AG04450 (cell line): ENCODE measurements at regions not wholly inside any gene's neighbourhood (a gene's known extent, or its start where the extent isn't known, plus 50 kb on each side); places are given as distances from the start of the nearest gene placed in this dataset.

Experiments used
- CTCF ChIA-PET: fragments of 300-600, 350-600 bp; formaldehyde crosslinking; extraction: SDS; loops from one replicate; lab custom pipeline; 2022; ENCODE audit warnings: antibody characterized with exemption, inconsistent platforms; lab: Charles Lee
- POLR2A ChIA-PET: fragments of 350-600 bp; formaldehyde crosslinking; extraction: SDS; loops from one replicate; lab custom pipeline; 2021; ENCODE audit warnings: antibody characterized with exemption, inconsistent platforms; lab: Yijun Ruan, JAX
- DNase-seq: peaks from one replicate; pipeline ENCODE4 v3.0.0-alpha.2; 2011; ENCODE audit warnings: low read depth, low spot score
- H3K27ac ChIP-seq: one replicate; pipeline ENCODE4 v1.5.1; 2012; ENCODE audit warnings: low read depth, low read length, control low read depth
- H3K27me3 ChIP-seq: one replicate; pipeline ENCODE4 v1.6.0; 2012; ENCODE audit warnings: low read length; ENCODE audit not compliant: control insufficient read depth, insufficient read depth
- H3K4me3 ChIP-seq: 2 replicates; pipeline ENCODE4 v1.5.1; 2011; ENCODE audit warnings: mild to moderate bottlenecking, low read depth, low read length, control low read depth
- H3K9me3 ChIP-seq: 2 replicates; pipeline ENCODE4 v1.5.1; 2012; ENCODE audit warnings: low read length; ENCODE audit not compliant: control insufficient read depth, insufficient read depth
- TF ChIP-seq, protein P1 (sequence below): IDR thresholded peaks from 2 replicates; pipeline ENCODE4 v1.5.1; 2011; ENCODE audit warnings: low read depth, low read length, control low read depth, inconsistent platforms

DNA sequence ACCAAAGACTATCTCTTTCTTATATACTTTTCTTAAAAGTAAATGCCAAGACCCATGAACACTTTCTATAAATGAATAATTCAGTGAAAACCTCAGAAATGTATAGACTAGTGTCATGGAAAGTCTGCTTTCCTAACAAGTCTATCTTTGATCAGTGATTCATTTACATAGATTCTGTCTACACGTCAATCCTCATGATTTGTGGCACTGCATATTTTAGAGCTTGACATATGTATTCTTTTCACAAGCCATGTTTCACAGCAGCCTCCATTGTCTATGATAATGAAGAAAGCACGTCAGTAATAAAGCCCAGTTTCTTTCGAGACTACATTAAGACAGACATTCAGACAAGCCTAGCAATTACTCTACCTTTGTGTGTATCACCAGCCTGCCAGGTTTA lies 486.6 kb downstream of the IRS1 start:
- no peak for DNase-seq
- no peak overlapping the region for H3K4me3 ChIP-seq
- no peaks in the 10 kb centered on the region for H3K27me3 ChIP-seq
- CTCF ChIA-PET, result no interaction called here
- H3K9me3 ChIP-seq, result no peaks in the 10 kb centered on the region
- TF ChIP-seq, protein P1, sequence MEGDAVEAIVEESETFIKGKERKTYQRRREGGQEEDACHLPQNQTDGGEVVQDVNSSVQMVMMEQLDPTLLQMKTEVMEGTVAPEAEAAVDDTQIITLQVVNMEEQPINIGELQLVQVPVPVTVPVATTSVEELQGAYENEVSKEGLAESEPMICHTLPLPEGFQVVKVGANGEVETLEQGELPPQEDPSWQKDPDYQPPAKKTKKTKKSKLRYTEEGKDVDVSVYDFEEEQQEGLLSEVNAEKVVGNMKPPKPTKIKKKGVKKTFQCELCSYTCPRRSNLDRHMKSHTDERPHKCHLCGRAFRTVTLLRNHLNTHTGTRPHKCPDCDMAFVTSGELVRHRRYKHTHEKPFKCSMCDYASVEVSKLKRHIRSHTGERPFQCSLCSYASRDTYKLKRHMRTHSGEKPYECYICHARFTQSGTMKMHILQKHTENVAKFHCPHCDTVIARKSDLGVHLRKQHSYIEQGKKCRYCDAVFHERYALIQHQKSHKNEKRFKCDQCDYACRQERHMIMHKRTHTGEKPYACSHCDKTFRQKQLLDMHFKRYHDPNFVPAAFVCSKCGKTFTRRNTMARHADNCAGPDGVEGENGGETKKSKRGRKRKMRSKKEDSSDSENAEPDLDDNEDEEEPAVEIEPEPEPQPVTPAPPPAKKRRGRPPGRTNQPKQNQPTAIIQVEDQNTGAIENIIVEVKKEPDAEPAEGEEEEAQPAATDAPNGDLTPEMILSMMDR, result no peak
- POLR2A ChIA-PET, result no interaction called here
- no peak overlapping the region for H3K27ac ChIP-seq

DNA sequence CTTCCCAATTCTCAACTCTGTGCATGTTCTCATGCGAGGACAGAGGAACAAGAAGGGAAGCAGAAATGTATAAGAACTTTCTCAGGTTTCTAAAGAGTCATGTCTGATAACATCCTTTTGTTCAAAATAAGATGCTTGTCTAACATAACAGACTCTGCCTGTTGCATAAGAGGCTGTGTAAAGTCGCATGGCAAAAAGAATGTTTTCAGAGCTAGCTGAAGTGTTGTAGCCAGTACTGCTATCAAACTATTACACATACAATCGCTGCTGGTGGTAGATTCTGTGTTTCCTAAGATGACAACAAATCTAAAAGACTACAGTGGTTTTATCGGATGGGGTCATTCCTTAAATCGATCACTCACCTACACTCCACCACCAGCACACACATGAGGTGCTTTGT lies 487.5 kb downstream of the IRS1 start:
- H3K9me3 ChIP-seq, result no peaks in the 10 kb centered on the region
- TF ChIP-seq, protein P1, result no peak
- no peaks in the 10 kb centered on the region for H3K27me3 ChIP-seq
- H3K27ac ChIP-seq, result no peak overlapping the region
- ChIA-PET POLR2A (no interaction called here), CTCF (no interaction called here)
- H3K4me3 ChIP-seq, result no peak overlapping the region
- no peak for DNase-seq

DNA sequence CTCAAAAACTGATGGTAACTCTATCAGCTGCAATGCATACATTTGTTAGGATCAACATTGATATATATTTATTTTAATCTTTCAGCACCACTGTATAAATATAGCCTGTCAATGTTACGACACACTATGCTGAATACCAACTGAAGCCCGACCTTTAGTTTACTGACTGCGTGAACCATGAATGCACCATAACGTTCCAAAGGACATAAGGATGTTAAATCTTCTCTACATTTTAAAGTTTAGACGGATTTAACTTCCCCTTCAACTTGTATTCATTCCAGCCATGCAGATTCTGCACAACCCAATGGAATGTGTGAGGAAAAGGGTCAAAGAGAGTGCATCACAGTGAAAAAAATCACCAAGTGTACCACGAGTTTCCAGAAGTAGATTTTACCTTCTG lies 489.5 kb downstream of the IRS1 start:
- TF ChIP-seq, protein P1, result no peak
- ChIA-PET CTCF (no interaction called here), POLR2A (no interaction called here)
- Histone ChIP-seq H3K27ac (no peak overlapping the region), H3K27me3 (no peaks in the 10 kb centered on the region), H3K9me3 (no peaks in the 10 kb centered on the region), H3K4me3 (no peak overlapping the region)
- DNase-seq, result peak; percentile 32

DNA sequence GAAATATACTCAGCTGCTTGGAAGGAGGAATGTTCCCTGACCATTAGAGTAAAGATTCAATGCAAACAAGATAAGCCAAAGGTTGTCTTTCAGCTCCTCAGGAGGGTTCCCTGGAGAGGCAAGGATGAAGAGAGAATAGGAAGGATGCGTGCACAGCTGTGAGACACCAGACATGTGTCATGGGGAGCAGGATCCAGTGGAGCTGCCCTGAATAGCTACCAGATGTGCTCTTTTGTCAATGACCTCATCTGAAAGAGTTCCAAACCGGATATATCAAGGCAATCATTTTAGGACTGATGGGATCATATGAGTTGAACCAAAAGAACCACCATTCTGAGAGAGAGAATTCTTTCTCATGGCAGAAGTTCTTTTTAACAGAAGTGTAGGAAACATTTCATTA lies 490.6 kb downstream of the IRS1 start:
- no peak overlapping the region for H3K27ac ChIP-seq
- peak; percentile 58 for DNase-seq
- H3K9me3 ChIP-seq, result no peaks in the 10 kb centered on the region
- POLR2A ChIA-PET, result interaction anchor here (0.6 to 0.7 kb wide), 2 partner anchors 113 to 421 kb away, joined by 3 to 5 read pairs; no protein-coding TSS in a partner anchor
- no peak overlapping the region for H3K4me3 ChIP-seq
- TF ChIP-seq, protein P1, result no peak
- no peaks in the 10 kb centered on the region for H3K27me3 ChIP-seq
- CTCF ChIA-PET, result interaction anchor here (1.1 kb wide), 1 partner anchor 420 kb away, joined by 3 read pairs; no protein-coding TSS in a partner anchor

DNA sequence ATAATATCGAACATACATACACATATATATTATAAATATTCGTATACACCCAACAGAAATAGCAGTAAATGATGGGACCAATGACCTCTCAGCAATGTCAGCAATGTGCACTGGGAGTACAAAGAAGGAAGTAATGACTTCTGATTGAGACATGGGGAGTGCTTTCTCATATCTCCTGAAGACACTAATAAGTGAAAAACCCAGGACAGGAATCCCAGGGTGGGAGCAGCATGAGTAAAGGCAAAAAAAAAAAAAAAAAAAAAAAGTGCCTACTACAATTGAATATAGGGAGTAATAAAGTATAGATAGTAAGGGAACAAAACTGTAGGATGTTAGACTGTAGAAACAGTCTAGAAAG lies 491.3 kb downstream of the IRS1 start:
- no peaks in the 10 kb centered on the region for H3K9me3 ChIP-seq
- no peak for DNase-seq
- ChIA-PET POLR2A (no interaction called here), CTCF (interaction anchor here (1.1 kb wide), 1 partner anchor 419 kb away, joined by 3 read pairs; no protein-coding TSS in a partner anchor)
- no peak overlapping the region for H3K27ac ChIP-seq
- TF ChIP-seq, protein P1, result no peak
- no peak overlapping the region for H3K4me3 ChIP-seq
- H3K27me3 ChIP-seq, result no peaks in the 10 kb centered on the region
